ENCODE measurements at regions not wholly inside any gene's neighbourhood (a gene's known extent, or its start where the extent isn't known, plus 50 kb on each side); places are given as distances from the start of the nearest gene placed in this dataset.
A peak's percentile ranks its signal among the peaks of the same experiment; 100 is the strongest.

DNA sequence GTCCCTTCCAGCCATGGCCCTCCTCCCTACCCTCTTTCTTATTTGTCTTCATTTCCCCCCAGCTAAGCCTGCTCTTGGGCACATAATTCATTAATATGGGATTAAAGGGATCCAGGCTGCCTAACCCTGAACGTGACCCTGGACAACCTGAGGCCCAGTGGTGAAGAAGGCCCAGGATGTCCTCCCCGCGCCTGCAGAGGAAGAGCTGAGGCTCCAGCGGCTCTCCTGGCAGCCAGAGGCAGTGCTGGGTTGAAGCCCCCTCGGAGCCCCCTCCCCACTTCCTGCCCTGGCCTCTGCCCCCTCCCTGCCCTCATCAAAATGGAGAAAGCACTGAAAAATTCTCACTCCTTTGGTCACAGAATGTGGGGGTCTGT, 96.5 kb upstream of the ATP2B2 start:
- Mint-ChIP-seq H3K27ac (no peak overlapping the region), H3K36me3 (no peaks in the 10 kb centered on the region), H3K27me3 (ENCODE audit: low read depth in 2 of 2) (peaks cover 17 to 19% of the 10 kb centered on the region in 2 donors), H3K9me3 (no peaks in the 10 kb centered on the region), H3K4me1 (peaks cover 0 to 15% of the 10 kb centered on the region in 2 donors), H3K4me3 (no peak overlapping the region)
- TF ChIP-seq CTCF (IDR thresholded peaks at IDR 0.05): no peak
- intact Hi-C loops (cut with micrococcal nuclease): no loop called here
- Histone ChIP-seq H3K36me3 (ENCODE audit: control insufficient read depth, insufficient read depth, low read length) (no peaks in the 10 kb centered on the region), H3K4me1 (ENCODE audit: control insufficient read depth, insufficient read depth, low read length) (peaks cover 16% of the 10 kb centered on the region), H3K27me3 (ENCODE audit: control insufficient read depth, insufficient read depth, low read length) (no peaks in the 10 kb centered on the region), H3K9me3 (ENCODE audit: control insufficient read depth, insufficient read depth, low read length) (no peaks in the 10 kb centered on the region), H3K27ac (ENCODE audit: low read length) (no peak overlapping the region), H3K4me3 (ENCODE audit: low read length) (no peak overlapping the region)
- ATAC-seq: no peak
- 69% methylated on average over 5 of the region's 5 CpGs for WGBS (ENCODE audit: insufficient coverage)
- no peak for DNase-seq

- TF ChIP-seq CTCF (IDR thresholded peaks at IDR 0.05): no peak
- WGBS (ENCODE audit: insufficient coverage): 84% methylated on average over 4 of the region's 7 CpGs
- H3K27ac Mint-ChIP-seq: no peak overlapping the region
These were observed 96.9 kb upstream of the ATP2B2 start for GRCh38 chr3:10602271-10602670.

DNA sequence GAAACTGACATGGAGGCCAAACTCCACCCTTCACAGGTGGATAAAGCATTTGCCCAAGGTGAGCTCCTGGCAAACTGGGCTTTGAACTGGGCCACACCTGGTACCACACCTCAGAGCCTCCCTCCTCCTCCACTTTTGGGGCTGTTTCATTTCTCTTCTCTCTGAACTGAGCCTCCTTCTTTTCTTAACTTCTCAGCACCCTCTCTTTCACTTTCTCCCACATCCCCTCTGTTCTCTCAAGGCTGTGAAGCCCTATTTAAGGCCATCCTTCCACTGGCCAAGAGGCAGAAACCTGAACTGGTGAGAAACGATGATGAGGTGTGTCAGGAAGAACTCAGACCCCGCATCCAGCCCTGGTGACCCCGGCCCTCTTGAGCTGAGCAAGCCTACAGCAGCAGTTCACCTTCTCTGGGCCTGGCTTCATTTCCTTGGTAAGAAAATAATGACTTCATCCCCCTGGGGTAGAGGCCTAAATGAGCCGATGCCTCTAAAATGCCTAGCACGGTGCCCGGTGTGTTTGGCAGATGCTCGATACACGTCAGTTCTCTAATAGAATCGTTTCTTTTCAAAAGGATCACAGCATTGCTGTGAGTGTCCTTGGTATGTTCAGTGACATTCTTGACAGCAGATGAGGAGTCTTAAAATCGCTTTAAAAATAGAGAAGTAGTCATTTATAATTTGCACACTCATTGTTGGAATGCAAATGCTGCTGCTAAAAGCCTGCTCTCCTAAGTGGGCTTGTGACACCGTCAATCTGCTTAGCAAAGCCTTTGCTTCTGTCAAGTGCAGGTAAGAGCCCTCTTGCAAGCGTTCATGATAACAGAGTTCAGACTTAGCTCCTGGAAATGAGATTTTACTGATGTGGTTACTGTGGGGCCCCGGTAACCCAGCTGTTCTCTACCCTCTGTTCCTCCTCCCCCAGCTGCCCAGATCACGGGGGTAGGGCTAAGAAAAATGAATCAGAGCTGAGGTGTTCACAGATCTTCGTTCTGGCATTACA, 97.7 kb upstream of the ATP2B2 start:
- Mint-ChIP-seq H3K4me1 (peaks cover 0 to 15% of the 10 kb centered on the region in 2 donors), H3K27me3 (ENCODE audit: low read depth in 2 of 2) (peaks cover 10 to 14% of the 10 kb centered on the region in 2 donors), H3K9me3 (no peaks in the 10 kb centered on the region), H3K4me3 (no peak overlapping the region), H3K36me3 (no peaks in the 10 kb centered on the region), H3K27ac (no peak overlapping the region)
- Histone ChIP-seq H3K4me3 (ENCODE audit: low read length) (no peak overlapping the region), H3K27ac (ENCODE audit: low read length) (no peak overlapping the region), H3K27me3 (ENCODE audit: control insufficient read depth, insufficient read depth, low read length) (no peaks in the 10 kb centered on the region), H3K9me3 (ENCODE audit: control insufficient read depth, insufficient read depth, low read length) (no peaks in the 10 kb centered on the region), H3K36me3 (ENCODE audit: control insufficient read depth, insufficient read depth, low read length) (no peaks in the 10 kb centered on the region), H3K4me1 (ENCODE audit: control insufficient read depth, insufficient read depth, low read length) (peaks cover 16% of the 10 kb centered on the region)
- WGBS (ENCODE audit: insufficient coverage): 53% methylated on average over 14 of the region's 15 CpGs
- no peak for TF ChIP-seq CTCF (IDR thresholded peaks at IDR 0.05)
- ATAC-seq: peak in 1 of 3 donors; percentile 61
- DNase-seq: peak in 1 of 2 donors; percentile 82
- intact Hi-C loops (cut with micrococcal nuclease): no loop called here

More at GRCh38 chr3:10602271-10602670, 96.9 kb upstream of the ATP2B2 start:
- H3K36me3 ChIP-seq (ENCODE audit: control insufficient read depth, insufficient read depth, low read length): no peaks in the 10 kb centered on the region
- no peak overlapping the region for H3K4me3 ChIP-seq (ENCODE audit: low read length)
- ATAC-seq (no peak), DNase-seq (no peak)
- H3K9me3 Mint-ChIP-seq: no peaks in the 10 kb centered on the region
- H3K4me1 Mint-ChIP-seq: peaks cover 0 to 15% of the 10 kb centered on the region in 2 donors
- peaks cover 13 to 19% of the 10 kb centered on the region in 2 donors for H3K27me3 Mint-ChIP-seq (ENCODE audit: low read depth in 2 of 2)
- H3K27me3 ChIP-seq (ENCODE audit: control insufficient read depth, insufficient read depth, low read length): no peaks in the 10 kb centered on the region
- peaks cover 16% of the 10 kb centered on the region for H3K4me1 ChIP-seq (ENCODE audit: control insufficient read depth, insufficient read depth, low read length)
- no peak overlapping the region for H3K4me3 Mint-ChIP-seq
- H3K36me3 Mint-ChIP-seq: no peaks in the 10 kb centered on the region
- H3K9me3 ChIP-seq (ENCODE audit: control insufficient read depth, insufficient read depth, low read length): no peaks in the 10 kb centered on the region
- H3K27ac ChIP-seq (ENCODE audit: low read length): no peak overlapping the region
- intact Hi-C loops (cut with micrococcal nuclease): no loop called here
